ENCODE measurements at regions not wholly inside any gene's neighbourhood (a gene's known extent, or its start where the extent isn't known, plus 50 kb on each side); places are given as distances from the start of the nearest gene placed in this dataset.

DNA sequence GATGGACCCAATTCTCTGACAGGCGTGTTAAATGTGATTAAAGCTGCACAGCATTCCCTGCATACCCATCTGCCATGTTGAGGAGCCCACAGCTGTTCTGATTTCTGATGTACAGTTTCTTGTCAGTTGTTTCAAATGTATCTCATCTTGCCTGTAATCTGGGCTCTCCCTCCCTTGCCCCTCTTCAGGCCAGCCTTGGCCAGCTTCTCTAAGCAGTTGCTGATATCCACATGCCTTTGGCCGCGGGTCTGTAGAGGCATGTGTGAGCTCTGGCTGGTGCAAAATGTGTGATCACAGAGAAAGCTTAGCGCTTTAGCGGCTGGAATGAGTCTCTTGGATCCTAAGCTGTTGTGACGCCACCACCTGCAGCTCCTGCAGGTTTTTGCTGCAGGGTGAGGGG lies 332.0 kb downstream of the MLLT3 start:
- TF ChIP-seq POLR2A (IDR thresholded peaks at IDR 0.05; ENCODE audit: low read depth, low read length) = no peak
- TF ChIP-seq, protein P1, sequence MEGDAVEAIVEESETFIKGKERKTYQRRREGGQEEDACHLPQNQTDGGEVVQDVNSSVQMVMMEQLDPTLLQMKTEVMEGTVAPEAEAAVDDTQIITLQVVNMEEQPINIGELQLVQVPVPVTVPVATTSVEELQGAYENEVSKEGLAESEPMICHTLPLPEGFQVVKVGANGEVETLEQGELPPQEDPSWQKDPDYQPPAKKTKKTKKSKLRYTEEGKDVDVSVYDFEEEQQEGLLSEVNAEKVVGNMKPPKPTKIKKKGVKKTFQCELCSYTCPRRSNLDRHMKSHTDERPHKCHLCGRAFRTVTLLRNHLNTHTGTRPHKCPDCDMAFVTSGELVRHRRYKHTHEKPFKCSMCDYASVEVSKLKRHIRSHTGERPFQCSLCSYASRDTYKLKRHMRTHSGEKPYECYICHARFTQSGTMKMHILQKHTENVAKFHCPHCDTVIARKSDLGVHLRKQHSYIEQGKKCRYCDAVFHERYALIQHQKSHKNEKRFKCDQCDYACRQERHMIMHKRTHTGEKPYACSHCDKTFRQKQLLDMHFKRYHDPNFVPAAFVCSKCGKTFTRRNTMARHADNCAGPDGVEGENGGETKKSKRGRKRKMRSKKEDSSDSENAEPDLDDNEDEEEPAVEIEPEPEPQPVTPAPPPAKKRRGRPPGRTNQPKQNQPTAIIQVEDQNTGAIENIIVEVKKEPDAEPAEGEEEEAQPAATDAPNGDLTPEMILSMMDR (IDR thresholded peaks at IDR 0.05; ENCODE audit: extremely low read depth in 1 of 2, insufficient read depth in 1 of 2, low read depth in 1 of 2, low read length in 2 of 2) = no peak

Measured in endothelial cell of umbilical vein (primary cell).